LNCAP (cell line): ENCODE measurements at regions not wholly inside any gene's neighbourhood (a gene's known extent, or its start where the extent isn't known, plus 50 kb on each side); places are given as distances from the start of the nearest gene placed in this dataset.

Experiments
- CTCF ChIP-seq: fragments of 450-650 bp; IDR thresholded peaks from 2 replicates; pipeline ENCODE4 v1.5.1; 2017; ENCODE audit warnings: mild to moderate bottlenecking

GRCh38 chr2:146252119-146252518 lies 1592.7 kb upstream of the ACVR2A start:
- no peak for TF ChIP-seq CTCF

- no peak for TF ChIP-seq CTCF
Measured at GRCh38 chr2:146251328-146251727, 1593.5 kb upstream of the ACVR2A start.

GRCh38 chr2:146246736-146247523 lies 1597.9 kb upstream of the ACVR2A start:
- TF ChIP-seq CTCF = no peak

- no peak for TF ChIP-seq CTCF
Measured at GRCh38 chr2:146246002-146246735, 1598.7 kb upstream of the ACVR2A start.

GRCh38 chr2:146244830-146245229 lies 1600.0 kb upstream of the ACVR2A start:
- TF ChIP-seq CTCF = no peak

- no peak for TF ChIP-seq CTCF
Measured at GRCh38 chr2:146244131-146244530, 1600.7 kb upstream of the ACVR2A start.

- no peak for TF ChIP-seq CTCF
Measured at GRCh38 chr2:146241023-146241422, 1603.8 kb upstream of the ACVR2A start.
